ENCODE measurements at regions not wholly inside any gene's neighbourhood (a gene's known extent, or its start where the extent isn't known, plus 50 kb on each side); places are given as distances from the start of the nearest gene placed in this dataset.
A peak's percentile ranks its signal among the peaks of the same experiment; 100 is the strongest.

- Histone ChIP-seq H3K9me3 (replicated peaks in 1 of 2; ENCODE audit: control insufficient read depth in 1 of 2, insufficient read depth in 1 of 2, low read length in 2 of 2) (no peaks in the 10 kb centered on the region), H3K27me3 (ENCODE audit: control insufficient read depth in 2 of 2, insufficient read depth in 2 of 2, low read length in 2 of 2) (no peaks in the 10 kb centered on the region), H3K9ac (ENCODE audit: insufficient read depth, low read length, poor library complexity, severe bottlenecking) (no peak overlapping the region), H3K4me1 (ENCODE audit: control insufficient read depth in 1 of 2, insufficient read depth in 2 of 2, low read length in 2 of 2) (no peaks in the 10 kb centered on the region), H3K27ac (ENCODE audit: low read depth in 1 of 2, low read length in 2 of 2) (no peak overlapping the region), H4K20me1 (ENCODE audit: insufficient read depth, low read length) (no peaks in the 10 kb centered on the region), H3K4me2 (replicated peaks; ENCODE audit: extremely low read depth, low read length, poor library complexity, severe bottlenecking) (no peak overlapping the region), H3K36me3 (replicated peaks in 1 of 2; ENCODE audit: control insufficient read depth in 1 of 2, insufficient read depth in 2 of 2, low read length in 2 of 2) (no peaks in the 10 kb centered on the region), H3K79me2 (ENCODE audit: insufficient read depth, low read length) (no peaks in the 10 kb centered on the region), H3K4me3 (replicated peaks in 1 of 3; ENCODE audit: low read depth in 2 of 3, low read length in 3 of 3) (no peak overlapping the region), H2AFZ (ENCODE audit: insufficient read depth, low read depth, low read length, poor library complexity, severe bottlenecking) (no peak overlapping the region)
- no CpG with 5 or more reads among the region's 4 CpGs for WGBS (ENCODE audit: insufficient coverage)
- Mint-ChIP-seq H3K36me3 (no peaks in the 10 kb centered on the region), H3K9me3 (peaks cover 0 to 4% (median 0%) of the 10 kb centered on the region in 7 donors), H3K27ac (peak overlapping the region in 1 of 7 donors; percentile 47), H3K27me3 (ENCODE audit: low read depth in 3 of 3) (peaks cover 0 to 5% (median 0%) of the 10 kb centered on the region in 3 donors), H3K4me3 (no peak overlapping the region), H3K4me1 (no peaks in the 10 kb centered on the region)
- no peak for DNase-seq
- TF ChIP-seq CTCF (IDR thresholded peaks at IDR 0.05): no peak
- intact Hi-C loops (cut with micrococcal nuclease): no loop called here
Measured at GRCh38 chr1:58062635-58063034, 483.9 kb downstream of the OMA1 start.

- Histone ChIP-seq H2AFZ (ENCODE audit: insufficient read depth, low read depth, low read length, poor library complexity, severe bottlenecking) (no peak overlapping the region), H3K9me3 (replicated peaks in 1 of 2; ENCODE audit: control insufficient read depth in 1 of 2, insufficient read depth in 1 of 2, low read length in 2 of 2) (no peaks in the 10 kb centered on the region), H3K4me3 (replicated peaks in 1 of 3; ENCODE audit: low read depth in 2 of 3, low read length in 3 of 3) (no peak overlapping the region), H4K20me1 (ENCODE audit: insufficient read depth, low read length) (no peaks in the 10 kb centered on the region), H3K36me3 (replicated peaks in 1 of 2; ENCODE audit: control insufficient read depth in 1 of 2, insufficient read depth in 2 of 2, low read length in 2 of 2) (no peaks in the 10 kb centered on the region), H3K4me2 (replicated peaks; ENCODE audit: extremely low read depth, low read length, poor library complexity, severe bottlenecking) (no peak overlapping the region), H3K79me2 (ENCODE audit: insufficient read depth, low read length) (no peaks in the 10 kb centered on the region), H3K4me1 (ENCODE audit: control insufficient read depth in 1 of 2, insufficient read depth in 2 of 2, low read length in 2 of 2) (no peaks in the 10 kb centered on the region), H3K9ac (ENCODE audit: insufficient read depth, low read length, poor library complexity, severe bottlenecking) (no peak overlapping the region), H3K27me3 (ENCODE audit: control insufficient read depth in 2 of 2, insufficient read depth in 2 of 2, low read length in 2 of 2) (no peaks in the 10 kb centered on the region), H3K27ac (ENCODE audit: low read depth in 1 of 2, low read length in 2 of 2) (no peak overlapping the region)
- Mint-ChIP-seq H3K27me3 (ENCODE audit: low read depth in 3 of 3) (peaks cover 0 to 5% (median 0%) of the 10 kb centered on the region in 3 donors), H3K36me3 (no peaks in the 10 kb centered on the region), H3K4me3 (no peak overlapping the region), H3K4me1 (no peaks in the 10 kb centered on the region), H3K27ac (no peak overlapping the region), H3K9me3 (peaks cover 0 to 3% (median 0%) of the 10 kb centered on the region in 7 donors)
- DNase-seq: no peak
- intact Hi-C loops (cut with micrococcal nuclease): no loop called here
- TF ChIP-seq CTCF (IDR thresholded peaks at IDR 0.05): no peak
- WGBS (ENCODE audit: insufficient coverage): 71% methylated on average over 6 of the region's 9 CpGs
Measured at GRCh38 chr1:58060559-58061170, 485.9 kb downstream of the OMA1 start.
